ENCODE measurements at regions not wholly inside any gene's neighbourhood (a gene's known extent, or its start where the extent isn't known, plus 50 kb on each side); places are given as distances from the start of the nearest gene placed in this dataset.

GRCh38 chr3:188076176-188076575 is 77.8 kb upstream of the LPP start:
- Histone ChIP-seq H3K9me3 (replicated peaks; ENCODE audit: control insufficient read depth, low read depth, low read length) (no peaks in the 10 kb centered on the region), H3K4me1 (ENCODE audit: control insufficient read depth, insufficient read depth, low read length) (peaks cover 2% of the 10 kb centered on the region), H3K27me3 (ENCODE audit: control insufficient read depth, insufficient read depth, low read length) (no peaks in the 10 kb centered on the region), H3K27ac (ENCODE audit: low read length) (no peak overlapping the region), H3K36me3 (ENCODE audit: control insufficient read depth, insufficient read depth, low read length) (no peaks in the 10 kb centered on the region), H3K4me3 (ENCODE audit: low read length) (no peak overlapping the region)
- DNase-seq = no peak
- 73% methylated on average over 4 of the region's 4 CpGs for WGBS (ENCODE audit: insufficient coverage)

GRCh38 chr3:188077160-188077799 is 76.7 kb upstream of the LPP start:
- WGBS (ENCODE audit: insufficient coverage) = 73% methylated on average over 3 of the region's 8 CpGs
- Histone ChIP-seq H3K4me1 (ENCODE audit: control insufficient read depth, insufficient read depth, low read length) (peaks cover 4% of the 10 kb centered on the region), H3K36me3 (ENCODE audit: control insufficient read depth, insufficient read depth, low read length) (no peaks in the 10 kb centered on the region), H3K9me3 (replicated peaks; ENCODE audit: control insufficient read depth, low read depth, low read length) (no peaks in the 10 kb centered on the region), H3K27me3 (ENCODE audit: control insufficient read depth, insufficient read depth, low read length) (no peaks in the 10 kb centered on the region), H3K4me3 (ENCODE audit: low read length) (no peak overlapping the region), H3K27ac (ENCODE audit: low read length) (no peak overlapping the region)
- no peak for DNase-seq

- no peaks in the 10 kb centered on the region for H3K9me3 ChIP-seq (replicated peaks; ENCODE audit: control insufficient read depth, low read depth, low read length)
- no peak overlapping the region for H3K27ac ChIP-seq (ENCODE audit: low read length)
- DNase-seq = no peak
- H3K27me3 ChIP-seq (ENCODE audit: control insufficient read depth, insufficient read depth, low read length) = no peaks in the 10 kb centered on the region
- H3K4me1 ChIP-seq (ENCODE audit: control insufficient read depth, insufficient read depth, low read length) = peaks cover 10% of the 10 kb centered on the region
- WGBS (ENCODE audit: insufficient coverage) = no CpG with 5 or more reads among the region's 2 CpGs
- H3K4me3 ChIP-seq (ENCODE audit: low read length) = no peak overlapping the region
- no peaks in the 10 kb centered on the region for H3K36me3 ChIP-seq (ENCODE audit: control insufficient read depth, insufficient read depth, low read length)
Observed at GRCh38 chr3:188080091-188080490, 73.9 kb upstream of the LPP start.

- WGBS (ENCODE audit: insufficient coverage) = no CpG with 5 or more reads among the region's 2 CpGs
- DNase-seq = peak; percentile 95
- Histone ChIP-seq H3K36me3 (ENCODE audit: control insufficient read depth, insufficient read depth, low read length) (no peaks in the 10 kb centered on the region), H3K27me3 (ENCODE audit: control insufficient read depth, insufficient read depth, low read length) (no peaks in the 10 kb centered on the region), H3K9me3 (replicated peaks; ENCODE audit: control insufficient read depth, low read depth, low read length) (no peaks in the 10 kb centered on the region), H3K27ac (ENCODE audit: low read length) (peak overlapping the region; percentile 53), H3K4me1 (ENCODE audit: control insufficient read depth, insufficient read depth, low read length) (peaks cover 10% of the 10 kb centered on the region), H3K4me3 (ENCODE audit: low read length) (no peak overlapping the region)
Observed at GRCh38 chr3:188082031-188082430, 71.9 kb upstream of the LPP start.

GRCh38 chr3:188082450-188082849 is 71.5 kb upstream of the LPP start:
- no peak overlapping the region for H3K4me3 ChIP-seq (ENCODE audit: low read length)
- H3K4me1 ChIP-seq (ENCODE audit: control insufficient read depth, insufficient read depth, low read length) = peaks cover 8% of the 10 kb centered on the region
- no peaks in the 10 kb centered on the region for H3K9me3 ChIP-seq (replicated peaks; ENCODE audit: control insufficient read depth, low read depth, low read length)
- peak overlapping the region; percentile 52 for H3K27ac ChIP-seq (ENCODE audit: low read length)
- peaks cover 2% of the 10 kb centered on the region for H3K27me3 ChIP-seq (ENCODE audit: control insufficient read depth, insufficient read depth, low read length)
- no peaks in the 10 kb centered on the region for H3K36me3 ChIP-seq (ENCODE audit: control insufficient read depth, insufficient read depth, low read length)
- no peak for DNase-seq
- WGBS (ENCODE audit: insufficient coverage) = no CpG with 5 or more reads among the region's 1 CpG

- no peaks in the 10 kb centered on the region for H3K36me3 ChIP-seq (ENCODE audit: control insufficient read depth, insufficient read depth, low read length)
Observed at GRCh38 chr3:188083011-188083410, 70.9 kb upstream of the LPP start.

GRCh38 chr3:188084752-188085583 is 69.0 kb upstream of the LPP start:
- peaks cover 11% of the 10 kb centered on the region for H3K4me1 ChIP-seq (ENCODE audit: control insufficient read depth, insufficient read depth, low read length)
- DNase-seq = peak; percentile 29
- no peak overlapping the region for H3K27ac ChIP-seq (ENCODE audit: low read length)
- H3K36me3 ChIP-seq (ENCODE audit: control insufficient read depth, insufficient read depth, low read length) = no peaks in the 10 kb centered on the region
- H3K9me3 ChIP-seq (replicated peaks; ENCODE audit: control insufficient read depth, low read depth, low read length) = no peaks in the 10 kb centered on the region
- no peak overlapping the region for H3K4me3 ChIP-seq (ENCODE audit: low read length)
- peaks cover 2% of the 10 kb centered on the region for H3K27me3 ChIP-seq (ENCODE audit: control insufficient read depth, insufficient read depth, low read length)
- WGBS (ENCODE audit: insufficient coverage) = 42% methylated on average over 3 of the region's 8 CpGs

More at GRCh38 chr3:188083011-188083410, 70.9 kb upstream of the LPP start:
- Histone ChIP-seq H3K4me3 (ENCODE audit: low read length) (no peak overlapping the region), H3K4me1 (ENCODE audit: control insufficient read depth, insufficient read depth, low read length) (peaks cover 8% of the 10 kb centered on the region), H3K27me3 (ENCODE audit: control insufficient read depth, insufficient read depth, low read length) (peaks cover 2% of the 10 kb centered on the region), H3K9me3 (replicated peaks; ENCODE audit: control insufficient read depth, low read depth, low read length) (no peaks in the 10 kb centered on the region), H3K27ac (ENCODE audit: low read length) (no peak overlapping the region)
- DNase-seq = no peak
- 100% methylated on average over 1 of the region's 1 CpG for WGBS (ENCODE audit: insufficient coverage)

GRCh38 chr3:188085584-188086560 is 68.1 kb upstream of the LPP start:
- WGBS (ENCODE audit: insufficient coverage) = 70% methylated on average over 8 of the region's 10 CpGs
- H3K27me3 ChIP-seq (ENCODE audit: control insufficient read depth, insufficient read depth, low read length) = peaks cover 2% of the 10 kb centered on the region
- H3K27ac ChIP-seq (ENCODE audit: low read length) = no peak overlapping the region
- DNase-seq = no peak
- H3K4me1 ChIP-seq (ENCODE audit: control insufficient read depth, insufficient read depth, low read length) = peaks cover 14% of the 10 kb centered on the region
- H3K9me3 ChIP-seq (replicated peaks; ENCODE audit: control insufficient read depth, low read depth, low read length) = no peaks in the 10 kb centered on the region
- H3K4me3 ChIP-seq (ENCODE audit: low read length) = no peak overlapping the region
- H3K36me3 ChIP-seq (ENCODE audit: control insufficient read depth, insufficient read depth, low read length) = no peaks in the 10 kb centered on the region

GRCh38 chr3:188088948-188089685 is 64.8 kb upstream of the LPP start:
- WGBS (ENCODE audit: insufficient coverage) = 85% methylated on average over 3 of the region's 4 CpGs
- peaks cover 10% of the 10 kb centered on the region for H3K4me1 ChIP-seq (ENCODE audit: control insufficient read depth, insufficient read depth, low read length)
- no peak overlapping the region for H3K4me3 ChIP-seq (ENCODE audit: low read length)
- H3K27ac ChIP-seq (ENCODE audit: low read length) = no peak overlapping the region
- peaks cover 2% of the 10 kb centered on the region for H3K27me3 ChIP-seq (ENCODE audit: control insufficient read depth, insufficient read depth, low read length)
- no peaks in the 10 kb centered on the region for H3K36me3 ChIP-seq (ENCODE audit: control insufficient read depth, insufficient read depth, low read length)
- DNase-seq = no peak
- no peaks in the 10 kb centered on the region for H3K9me3 ChIP-seq (replicated peaks; ENCODE audit: control insufficient read depth, low read depth, low read length)

All from muscle of leg (tissue), 3 donors.